HG03354 (cell line): ENCODE measurements at regions not wholly inside any gene's neighbourhood (a gene's known extent, or its start where the extent isn't known, plus 50 kb on each side); places are given as distances from the start of the nearest gene placed in this dataset.
"Not testable (repeated sequence)": the region's sequence is repeated elsewhere in the genome, so short reads cannot be mapped to it uniquely, and the experiment has no call there.

ENCODE experiments used
- ATAC-seq: cut with Tn5 transposase; IDR thresholded peaks from one replicate; pipeline ENCODE4 v1.9.1; 2021; ENCODE audit warnings: mild to moderate bottlenecking; ENCODE audit not compliant: unreplicated experiment, poor library complexity, severe bottlenecking

DNA sequence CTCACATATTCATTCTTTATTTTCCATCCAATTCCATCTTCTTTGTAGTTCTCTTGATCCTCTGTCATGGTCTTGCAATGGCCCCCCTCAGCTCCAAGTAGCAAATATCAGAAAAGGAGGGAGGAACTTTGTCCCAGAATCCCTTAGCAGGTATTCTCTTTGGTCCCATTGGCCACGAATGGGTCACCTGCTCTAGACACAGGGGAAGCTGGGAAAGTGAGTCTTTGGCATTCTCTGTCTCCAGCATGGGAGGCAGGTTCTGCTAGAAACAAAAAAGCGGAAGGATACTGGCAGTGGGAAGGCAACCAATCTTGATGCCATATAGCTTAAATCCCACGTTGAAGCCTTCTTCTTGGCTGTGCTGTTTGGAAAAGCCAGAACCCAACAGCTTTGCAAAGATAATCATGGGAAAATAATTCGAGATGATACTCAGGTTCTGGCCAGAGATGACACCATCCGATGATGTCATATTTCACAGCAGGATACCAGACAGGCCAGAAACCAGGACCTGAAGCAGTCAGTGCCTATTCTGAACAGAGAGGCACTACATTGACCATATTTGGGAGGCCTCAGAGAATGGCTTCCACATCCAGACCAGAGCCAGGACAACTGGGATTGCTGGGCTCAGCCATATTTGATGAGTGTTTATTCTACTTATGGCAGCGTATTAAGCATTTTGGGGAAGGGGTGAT is 110.4 kb upstream of the ATXN3L start:
- no peak for ATAC-seq

GRCh38 chrX:13428053-13428786 is 108.4 kb upstream of the ATXN3L start:
- no peak for ATAC-seq

GRCh38 chrX:13427441-13428052 is 107.7 kb upstream of the ATXN3L start:
- ATAC-seq = no peak

GRCh38 chrX:13420545-13421183 is 100.8 kb upstream of the ATXN3L start:
- no peak for ATAC-seq

DNA sequence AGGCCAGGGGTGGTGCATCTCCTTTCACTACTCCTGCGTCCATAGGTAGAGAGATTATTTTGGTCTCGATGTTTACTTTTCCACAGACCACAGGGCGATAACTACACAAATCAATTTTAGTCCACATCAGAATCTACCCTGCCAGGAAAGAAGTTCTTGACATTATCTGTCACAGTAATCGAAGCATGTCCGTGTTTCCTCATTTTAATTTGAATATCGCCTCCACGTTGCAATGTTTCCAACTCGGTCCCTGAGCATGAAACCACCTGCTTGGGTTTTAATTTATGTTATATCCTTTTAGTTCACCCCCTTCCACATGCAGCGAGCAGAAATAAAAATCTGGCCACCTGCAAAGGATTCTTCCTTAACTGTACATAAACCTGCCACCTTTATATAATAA is 100.1 kb upstream of the ATXN3L start:
- ATAC-seq = no peak

DNA sequence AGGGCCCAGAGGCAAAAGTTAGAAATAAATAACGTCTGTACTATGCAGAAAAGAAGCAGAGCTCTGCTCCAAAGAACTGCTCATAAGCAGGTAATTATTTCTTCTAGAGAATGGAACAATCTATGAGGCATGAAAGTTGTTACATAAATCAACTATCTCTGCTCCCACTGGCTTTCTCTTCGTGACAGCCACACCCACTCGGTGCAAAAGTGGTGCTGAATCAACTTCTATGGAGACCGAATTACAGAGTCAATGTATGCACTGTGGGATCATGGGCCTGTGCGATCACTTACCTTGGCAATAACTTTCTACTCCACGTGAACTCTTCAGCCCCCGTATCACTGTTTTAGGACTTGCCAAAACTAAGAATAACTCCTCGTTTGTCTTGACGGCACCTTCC is 99.4 kb upstream of the ATXN3L start:
- no peak for ATAC-seq

- no peak for ATAC-seq
Observed at GRCh38 chrX:13418126-13419097, 98.6 kb upstream of the ATXN3L start.

GRCh38 chrX:13415509-13415908 is 95.7 kb upstream of the ATXN3L start:
- ATAC-seq = no peak

DNA sequence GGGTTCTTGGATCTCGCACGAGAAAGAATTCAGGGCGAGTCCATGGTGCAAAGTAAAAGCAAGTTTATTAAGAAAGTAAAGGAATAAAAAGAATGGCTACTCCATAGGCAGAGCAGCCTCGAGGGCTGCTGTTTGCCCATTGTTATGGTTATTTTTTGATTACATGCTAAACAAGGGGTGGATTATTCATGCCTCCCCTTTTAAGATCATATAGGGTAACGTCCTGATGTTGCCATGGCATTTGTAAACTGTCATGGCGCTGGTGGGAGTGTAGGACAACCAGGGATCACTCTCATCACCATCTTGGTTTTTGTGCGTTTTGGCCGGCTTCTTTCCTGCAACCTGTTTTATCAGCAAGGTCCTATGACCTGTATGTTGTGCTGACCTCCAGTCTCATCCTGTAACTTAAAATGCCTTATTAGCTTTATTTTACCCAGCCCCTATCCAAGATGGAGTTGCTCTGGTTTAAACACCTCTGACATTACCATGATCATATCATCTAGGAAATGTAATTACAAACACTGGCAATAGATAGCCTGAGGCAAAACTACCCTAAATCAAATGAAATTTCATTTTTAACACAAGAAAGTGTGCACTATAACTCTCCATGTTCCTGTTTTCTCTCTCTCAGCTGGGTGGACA is 94.3 kb upstream of the ATXN3L start:
- no peak for ATAC-seq

- ATAC-seq = no peak
Observed at GRCh38 chrX:13412208-13412600, 92.4 kb upstream of the ATXN3L start.

DNA sequence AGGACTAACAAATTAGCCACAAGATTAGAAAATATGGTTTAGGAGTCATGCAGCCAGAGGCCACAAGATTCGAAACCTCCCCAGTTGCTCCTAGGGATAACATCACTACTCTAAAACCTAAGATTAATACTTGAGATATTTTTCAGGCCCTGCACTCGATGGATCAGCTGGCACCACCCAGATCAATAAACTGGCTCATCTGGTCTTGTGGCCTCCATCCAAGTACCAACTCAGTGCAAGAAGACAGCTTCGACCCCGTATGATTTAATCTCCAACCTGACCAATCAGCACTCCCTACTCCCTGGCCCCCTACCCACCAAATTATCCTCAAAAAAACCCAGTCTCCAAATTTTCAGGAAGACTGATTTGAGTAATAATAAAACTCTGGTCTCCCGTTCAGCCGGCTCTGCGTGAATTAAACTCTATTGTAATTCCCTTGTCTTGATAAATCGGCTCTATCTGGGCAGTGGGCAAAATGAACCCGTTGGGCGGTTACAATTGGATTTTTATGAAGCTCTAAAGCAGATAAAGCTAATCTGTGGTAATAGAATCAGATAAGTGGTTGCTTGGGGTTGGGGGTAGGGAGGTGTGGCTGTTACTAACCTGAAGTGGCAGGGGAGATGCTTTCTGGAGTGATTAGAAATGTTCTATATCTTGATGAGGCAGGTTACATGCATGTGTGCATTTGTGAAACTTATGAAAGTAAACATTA is 91.8 kb upstream of the ATXN3L start:
- no peak for ATAC-seq

DNA sequence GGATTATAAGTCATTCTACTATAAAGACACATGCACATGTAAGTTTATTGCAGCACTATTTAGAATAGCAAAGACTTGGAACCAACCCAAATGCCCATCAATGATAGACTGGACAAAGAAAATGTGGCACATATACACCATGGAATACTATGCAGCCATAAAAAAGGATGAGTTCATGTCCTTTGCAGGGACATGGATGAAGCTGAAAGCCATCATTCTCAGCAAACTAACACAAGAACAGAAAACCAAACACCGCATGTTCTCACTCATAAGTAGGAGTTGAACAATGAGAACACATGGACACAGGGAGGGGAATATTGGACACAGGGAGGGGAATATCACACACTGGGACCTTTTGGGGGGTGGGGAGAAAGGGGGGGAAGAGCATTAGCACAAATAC is 88.7 kb upstream of the ATXN3L start:
- ATAC-seq = not testable (repeated sequence)

- ATAC-seq = not testable (repeated sequence)
Observed at GRCh38 chrX:13404777-13405176, 84.9 kb upstream of the ATXN3L start.

GRCh38 chrX:13404364-13404763 is 84.5 kb upstream of the ATXN3L start:
- ATAC-seq = no peak

- ATAC-seq = peak; percentile 85
Observed at GRCh38 chrX:13401724-13402123, 81.9 kb upstream of the ATXN3L start.

GRCh38 chrX:13398839-13399238 is 79.0 kb upstream of the ATXN3L start:
- no peak for ATAC-seq

GRCh38 chrX:13397878-13398818 is 78.3 kb upstream of the ATXN3L start:
- no peak for ATAC-seq
